Smooth muscle cell (in vitro differentiated cells): ENCODE measurements at regions not wholly inside any gene's neighbourhood (a gene's known extent, or its start where the extent isn't known, plus 50 kb on each side); places are given as distances from the start of the nearest gene placed in this dataset.

Experiments used
- DNase-seq: peaks from one replicate; lab custom pipeline; 2025; ENCODE audit not compliant: unreplicated experiment; lab: John Stamatoyannopoulos, UW
- H2AFZ ChIP-seq: fragments of 200-600 bp; sonication (generic); 2 replicates; pipeline ENCODE4 v1.6.0; 2016; ENCODE audit warnings: antibody characterized with exemption, low read depth, mild to moderate bottlenecking
- H3F3A ChIP-seq: fragments of 200-600 bp; sonication (generic); 2 replicates; pipeline ENCODE4 v1.6.0; 2017; ENCODE audit warnings: antibody characterized with exemption, low read depth
- H3K27ac ChIP-seq: fragments of 200-600 bp; sonication (generic); 2 replicates; pipeline ENCODE4 v1.5.1; 2016; ENCODE audit warnings: low read depth, mild to moderate bottlenecking
- H3K27me3 ChIP-seq: fragments of 200-600 bp; sonication (generic); 2 replicates; pipeline ENCODE4 v1.6.1; 2016; ENCODE audit warnings: low read depth, mild to moderate bottlenecking
- H3K36me3 ChIP-seq: fragments of 200-600 bp; sonication (generic); 2 replicates; pipeline ENCODE4 v1.5.1; 2016; ENCODE audit warnings: low read depth
- H3K4me1 ChIP-seq: fragments of 200-600 bp; sonication (generic); 2 replicates; pipeline ENCODE4 v1.5.1; 2016; ENCODE audit warnings: low read depth
- H3K4me2 ChIP-seq: fragments of 200-600 bp; sonication (generic); 2 replicates; pipeline ENCODE4 v1.6.0; 2016; ENCODE audit warnings: mild to moderate bottlenecking
- H3K4me3 ChIP-seq: fragments of 200-600 bp; sonication (generic); 2 replicates; pipeline ENCODE4 v1.5.1; 2016; ENCODE audit warnings: mild to moderate bottlenecking
- H3K79me2 ChIP-seq: fragments of 200-600 bp; sonication (generic); 2 replicates; pipeline ENCODE4 v1.6.0; 2016; ENCODE audit warnings: low read depth, mild to moderate bottlenecking
- H3K9ac ChIP-seq: fragments of 200-600 bp; sonication (generic); 2 replicates; pipeline ENCODE4 v1.6.0; 2016; ENCODE audit warnings: low read depth
- H3K9me3 ChIP-seq: fragments of 200-600 bp; sonication (generic); replicated peaks from 2 replicates; pipeline ENCODE4 v1.5.1; 2016; ENCODE audit warnings: low read depth
- H4K20me1 ChIP-seq: fragments of 200-600 bp; sonication (generic); 2 replicates; pipeline ENCODE4 v1.6.0; 2016; ENCODE audit warnings: low read depth
- WGBS: methylation state at CpG from one replicate; pipeline ENCODE4 v1.1.7; 2016; ENCODE audit warnings: low lambda C conversion rate; 5-methylcytosine and 5-hydroxymethylcytosine counted together
- TF ChIP-seq, protein P1 (sequence below): fragments of 200-600 bp; sonication (generic); IDR thresholded peaks from 2 replicates; pipeline ENCODE4 v1.5.1; 2017; ENCODE audit warnings: borderline replicate concordance, mild to moderate bottlenecking, antibody characterized with exemption; ENCODE audit not compliant: insufficient read depth, poor library complexity, severe bottlenecking

DNA sequence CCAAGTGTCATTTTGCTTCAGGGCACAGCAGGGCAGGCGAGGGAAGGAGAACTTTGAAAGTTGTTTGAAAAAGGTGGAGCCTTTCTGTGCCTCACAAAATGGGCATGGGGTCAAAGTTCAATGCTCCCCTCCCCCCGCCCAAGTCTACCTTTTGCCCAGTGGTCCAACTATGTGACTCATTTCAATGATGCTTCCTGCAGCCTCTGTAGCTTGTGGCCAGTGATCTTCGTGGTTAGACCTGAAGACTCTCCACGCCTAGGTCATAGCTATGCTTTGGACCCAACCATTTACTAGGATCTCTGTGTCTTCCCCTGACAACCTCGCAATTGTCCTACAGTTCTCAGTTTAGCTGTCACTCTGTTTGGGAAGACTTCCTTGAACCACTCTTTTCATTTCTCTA lies 280.3 kb upstream of the GJB5 start:
- no peaks in the 10 kb centered on the region for H4K20me1 ChIP-seq
- no peaks in the 10 kb centered on the region for H3K4me1 ChIP-seq
- H3K36me3 ChIP-seq = no peaks in the 10 kb centered on the region
- no peak overlapping the region for H2AFZ ChIP-seq
- H3K79me2 ChIP-seq = no peaks in the 10 kb centered on the region
- no peak overlapping the region for H3K4me3 ChIP-seq
- no peaks in the 10 kb centered on the region for H3K9me3 ChIP-seq
- 82% methylated on average over 5 of the region's 5 CpGs for WGBS
- TF ChIP-seq, protein P1, sequence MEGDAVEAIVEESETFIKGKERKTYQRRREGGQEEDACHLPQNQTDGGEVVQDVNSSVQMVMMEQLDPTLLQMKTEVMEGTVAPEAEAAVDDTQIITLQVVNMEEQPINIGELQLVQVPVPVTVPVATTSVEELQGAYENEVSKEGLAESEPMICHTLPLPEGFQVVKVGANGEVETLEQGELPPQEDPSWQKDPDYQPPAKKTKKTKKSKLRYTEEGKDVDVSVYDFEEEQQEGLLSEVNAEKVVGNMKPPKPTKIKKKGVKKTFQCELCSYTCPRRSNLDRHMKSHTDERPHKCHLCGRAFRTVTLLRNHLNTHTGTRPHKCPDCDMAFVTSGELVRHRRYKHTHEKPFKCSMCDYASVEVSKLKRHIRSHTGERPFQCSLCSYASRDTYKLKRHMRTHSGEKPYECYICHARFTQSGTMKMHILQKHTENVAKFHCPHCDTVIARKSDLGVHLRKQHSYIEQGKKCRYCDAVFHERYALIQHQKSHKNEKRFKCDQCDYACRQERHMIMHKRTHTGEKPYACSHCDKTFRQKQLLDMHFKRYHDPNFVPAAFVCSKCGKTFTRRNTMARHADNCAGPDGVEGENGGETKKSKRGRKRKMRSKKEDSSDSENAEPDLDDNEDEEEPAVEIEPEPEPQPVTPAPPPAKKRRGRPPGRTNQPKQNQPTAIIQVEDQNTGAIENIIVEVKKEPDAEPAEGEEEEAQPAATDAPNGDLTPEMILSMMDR = no peak
- H3K27ac ChIP-seq = no peak overlapping the region
- H3K9ac ChIP-seq = no peak overlapping the region
- no peak for DNase-seq
- H3K27me3 ChIP-seq = peaks cover 5% of the 10 kb centered on the region
- no peak overlapping the region for H3K4me2 ChIP-seq
- no peaks in the 10 kb centered on the region for H3F3A ChIP-seq

GRCh38 chr1:34476371-34476770 lies 278.5 kb upstream of the GJB5 start:
- 59% methylated on average over 3 of the region's 3 CpGs for WGBS

GRCh38 chr1:34477632-34478141 lies 277.2 kb upstream of the GJB5 start:
- no peak for DNase-seq
- no peaks in the 10 kb centered on the region for H3K27me3 ChIP-seq
- H3K27ac ChIP-seq = no peak overlapping the region
- H3K36me3 ChIP-seq = no peaks in the 10 kb centered on the region
- H4K20me1 ChIP-seq = no peaks in the 10 kb centered on the region
- H3K4me2 ChIP-seq = no peak overlapping the region
- 73% methylated on average over 2 of the region's 2 CpGs for WGBS
- no peaks in the 10 kb centered on the region for H3F3A ChIP-seq
- no peak overlapping the region for H3K9ac ChIP-seq
- H3K4me3 ChIP-seq = no peak overlapping the region
- H2AFZ ChIP-seq = no peak overlapping the region
- no peaks in the 10 kb centered on the region for H3K9me3 ChIP-seq
- no peaks in the 10 kb centered on the region for H3K79me2 ChIP-seq
- H3K4me1 ChIP-seq = no peaks in the 10 kb centered on the region
- TF ChIP-seq, protein P1 = no peak

More at GRCh38 chr1:34476371-34476770, 278.5 kb upstream of the GJB5 start:
- no peaks in the 10 kb centered on the region for H3F3A ChIP-seq
- DNase-seq = no peak
- no peaks in the 10 kb centered on the region for H3K9me3 ChIP-seq
- TF ChIP-seq, protein P1 = no peak
- no peak overlapping the region for H3K4me2 ChIP-seq
- H3K27me3 ChIP-seq = no peaks in the 10 kb centered on the region
- H3K36me3 ChIP-seq = no peaks in the 10 kb centered on the region
- no peaks in the 10 kb centered on the region for H3K79me2 ChIP-seq
- no peak overlapping the region for H3K4me3 ChIP-seq
- H3K9ac ChIP-seq = no peak overlapping the region
- no peaks in the 10 kb centered on the region for H3K4me1 ChIP-seq
- no peak overlapping the region for H3K27ac ChIP-seq
- no peaks in the 10 kb centered on the region for H4K20me1 ChIP-seq
- H2AFZ ChIP-seq = no peak overlapping the region

GRCh38 chr1:34478515-34479076 lies 276.3 kb upstream of the GJB5 start:
- 49% methylated on average over 3 of the region's 3 CpGs for WGBS
- H3K9ac ChIP-seq = no peak overlapping the region
- no peaks in the 10 kb centered on the region for H3K36me3 ChIP-seq
- no peak for DNase-seq
- no peaks in the 10 kb centered on the region for H3K9me3 ChIP-seq
- H3K4me1 ChIP-seq = no peaks in the 10 kb centered on the region
- no peak overlapping the region for H3K4me3 ChIP-seq
- H3K27ac ChIP-seq = no peak overlapping the region
- no peak overlapping the region for H3K4me2 ChIP-seq
- H2AFZ ChIP-seq = no peak overlapping the region
- no peaks in the 10 kb centered on the region for H3F3A ChIP-seq
- H4K20me1 ChIP-seq = no peaks in the 10 kb centered on the region
- no peaks in the 10 kb centered on the region for H3K27me3 ChIP-seq
- no peaks in the 10 kb centered on the region for H3K79me2 ChIP-seq
- TF ChIP-seq, protein P1 = no peak
